ENCODE measurements at regions not wholly inside any gene's neighbourhood (a gene's known extent, or its start where the extent isn't known, plus 50 kb on each side); places are given as distances from the start of the nearest gene placed in this dataset.

DNA sequence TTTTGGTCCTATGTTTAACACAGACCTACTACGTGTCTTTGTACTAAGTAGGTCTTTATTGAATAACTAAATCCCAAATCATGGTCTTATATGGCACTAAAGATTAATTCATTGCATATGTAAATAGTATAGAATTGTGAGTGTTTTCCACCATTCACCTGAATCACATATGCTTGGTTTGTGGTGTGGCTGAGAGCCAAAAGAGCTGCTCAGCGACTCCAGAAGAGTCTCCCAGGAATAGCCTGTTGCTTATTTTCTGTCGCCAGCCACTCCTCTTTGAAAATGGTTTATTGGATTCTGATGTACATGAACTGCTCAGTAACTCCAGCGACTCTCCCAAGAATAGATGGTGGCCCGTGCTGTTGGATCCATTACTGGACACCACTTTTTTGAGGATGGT lies 184.5 kb downstream of the CLCN4 start:
- TF ChIP-seq CTCF (IDR thresholded peaks at IDR 0.05) = no peak

DNA sequence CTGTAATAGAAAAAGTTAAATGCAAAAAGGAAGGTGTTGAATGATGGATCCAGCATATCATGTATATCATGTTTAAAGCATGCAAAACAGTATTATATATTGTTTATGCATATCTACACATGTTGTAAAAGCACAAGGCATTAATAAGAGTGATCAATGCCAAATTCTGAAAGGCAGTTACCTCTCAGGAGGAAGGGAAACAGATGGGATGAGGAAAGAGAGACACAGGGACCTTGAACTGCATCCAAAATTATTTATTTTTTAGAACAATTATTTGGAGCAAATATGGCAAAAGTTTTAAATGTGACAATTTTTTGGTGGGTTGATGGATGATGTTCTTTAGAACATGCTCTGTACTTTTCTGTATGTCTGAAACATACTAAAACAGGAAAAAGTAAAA lies 193.4 kb downstream of the CLCN4 start:
- TF ChIP-seq CTCF (IDR thresholded peaks at IDR 0.05) = no peak

- no peak for TF ChIP-seq CTCF (IDR thresholded peaks at IDR 0.05)
Observed at GRCh38 chrX:10350981-10351380, 194.2 kb downstream of the CLCN4 start.

- TF ChIP-seq CTCF (IDR thresholded peaks at IDR 0.05) = no peak
Observed at GRCh38 chrX:10352536-10352935, 195.8 kb downstream of the CLCN4 start.

GRCh38 chrX:10356979-10357378 lies 200.2 kb downstream of the CLCN4 start:
- no peak for TF ChIP-seq CTCF (IDR thresholded peaks at IDR 0.05)

GRCh38 chrX:10358958-10359357 lies 202.2 kb downstream of the CLCN4 start:
- TF ChIP-seq CTCF (IDR thresholded peaks at IDR 0.05) = no peak

GRCh38 chrX:10360116-10360515 lies 203.3 kb downstream of the CLCN4 start:
- no peak for TF ChIP-seq CTCF (IDR thresholded peaks at IDR 0.05)

GRCh38 chrX:10365532-10366265 lies 208.9 kb downstream of the CLCN4 start:
- TF ChIP-seq CTCF (IDR thresholded peaks at IDR 0.05) = no peak

All from LNCAP (cell line).